ENCODE measurements at regions not wholly inside any gene's neighbourhood (a gene's known extent, or its start where the extent isn't known, plus 50 kb on each side); places are given as distances from the start of the nearest gene placed in this dataset.

- H3K27me3 ChIP-seq (ENCODE audit: control insufficient read depth in 2 of 2, insufficient read depth in 2 of 2, low read length in 2 of 2) = no peaks in the 10 kb centered on the region
- Mint-ChIP-seq H3K9me3 (peaks cover 0 to 5% (median 0%) of the 10 kb centered on the region in 11 donors), H3K4me3 (no peak overlapping the region), H3K36me3 (no peaks in the 10 kb centered on the region), H3K27me3 (peaks cover 0 to 22% (median 12%) of the 10 kb centered on the region in 5 donors), H3K27ac (no peak overlapping the region), H3K4me1 (no peaks in the 10 kb centered on the region)
- no peaks in the 10 kb centered on the region for H3K4me1 ChIP-seq (ENCODE audit: control insufficient read depth in 2 of 2, insufficient read depth in 2 of 2, low read length in 2 of 2)
- no peak overlapping the region for H3K4me3 ChIP-seq (ENCODE audit: low read length)
- ATAC-seq (no peak), DNase-seq (no peak)
- ChIA-PET CTCF (no interaction called here), POLR2A (no interaction called here)
- intact Hi-C loops (cut with micrococcal nuclease) = loop anchor here in 1 of 2 donors (2.0 kb wide), 1 partner anchor 146 kb away; no protein-coding TSS in a partner anchor
- no peaks in the 10 kb centered on the region for H3K36me3 ChIP-seq (ENCODE audit: control insufficient read depth in 2 of 3, insufficient read depth in 3 of 3, low read length in 3 of 3)
- no peaks in the 10 kb centered on the region for H3K9me3 ChIP-seq (ENCODE audit: control insufficient read depth in 2 of 3, low read length in 3 of 3)
- no peak overlapping the region for H3K27ac ChIP-seq (ENCODE audit: low read depth, low read length)
These were observed 139.5 kb upstream of the DMRTA1 start for GRCh38 chr9:22307013-22307711.

- peaks cover 0 to 5% (median 0%) of the 10 kb centered on the region in 11 donors for H3K9me3 Mint-ChIP-seq
- POLR2A ChIA-PET = no interaction called here
- H3K27ac Mint-ChIP-seq = no peak overlapping the region
- CTCF ChIA-PET = no interaction called here
- no peaks in the 10 kb centered on the region for H3K9me3 ChIP-seq (ENCODE audit: control insufficient read depth in 2 of 3, low read length in 3 of 3)
- intact Hi-C loops (cut with micrococcal nuclease) = no loop called here
- DNase-seq (no peak), ATAC-seq (no peak)
- no peaks in the 10 kb centered on the region for H3K27me3 ChIP-seq (ENCODE audit: control insufficient read depth in 2 of 2, insufficient read depth in 2 of 2, low read length in 2 of 2)
- no peaks in the 10 kb centered on the region for H3K36me3 Mint-ChIP-seq
- H3K36me3 ChIP-seq (ENCODE audit: control insufficient read depth in 2 of 3, insufficient read depth in 3 of 3, low read length in 3 of 3) = no peaks in the 10 kb centered on the region
- no peak overlapping the region for H3K4me3 ChIP-seq (ENCODE audit: low read length)
- no peaks in the 10 kb centered on the region for H3K4me1 ChIP-seq (ENCODE audit: control insufficient read depth in 2 of 2, insufficient read depth in 2 of 2, low read length in 2 of 2)
- peaks cover 0 to 15% (median 12%) of the 10 kb centered on the region in 5 donors for H3K27me3 Mint-ChIP-seq
- no peak overlapping the region for H3K27ac ChIP-seq (ENCODE audit: low read depth, low read length)
- no peak overlapping the region for H3K4me3 Mint-ChIP-seq
- no peaks in the 10 kb centered on the region for H3K4me1 Mint-ChIP-seq
These were observed 138.4 kb upstream of the DMRTA1 start for GRCh38 chr9:22308177-22308576.

GRCh38 chr9:22316645-22317044 is 130.0 kb upstream of the DMRTA1 start:
- H3K36me3 Mint-ChIP-seq = peaks cover 0 to 4% (median 0%) of the 10 kb centered on the region in 5 donors
- DNase-seq = no peak
- no peaks in the 10 kb centered on the region for H3K27me3 ChIP-seq (ENCODE audit: control insufficient read depth in 2 of 2, insufficient read depth in 2 of 2, low read length in 2 of 2)
- H3K27ac Mint-ChIP-seq = no peak overlapping the region
- no peak overlapping the region for H3K27ac ChIP-seq (ENCODE audit: low read depth, low read length)
- no peak overlapping the region for H3K4me3 Mint-ChIP-seq
- H3K4me3 ChIP-seq (ENCODE audit: low read length) = no peak overlapping the region
- H3K9me3 Mint-ChIP-seq = peaks cover 1 to 20% (median 9%) of the 10 kb centered on the region in 11 donors
- H3K9me3 ChIP-seq (ENCODE audit: control insufficient read depth in 2 of 3, low read length in 3 of 3) = peaks cover 0 to 20% (median 0%) of the 10 kb centered on the region in 3 experiments
- ChIA-PET CTCF (no interaction called here), POLR2A (no interaction called here)
- no peaks in the 10 kb centered on the region for H3K36me3 ChIP-seq (ENCODE audit: control insufficient read depth in 2 of 3, insufficient read depth in 3 of 3, low read length in 3 of 3)
- H3K4me1 Mint-ChIP-seq = no peaks in the 10 kb centered on the region
- no peaks in the 10 kb centered on the region for H3K4me1 ChIP-seq (ENCODE audit: control insufficient read depth in 2 of 2, insufficient read depth in 2 of 2, low read length in 2 of 2)
- no peak for ATAC-seq
- peaks cover 0 to 22% (median 8%) of the 10 kb centered on the region in 5 donors for H3K27me3 Mint-ChIP-seq
- intact Hi-C loops (cut with micrococcal nuclease) = no loop called here

- H3K4me3 ChIP-seq (ENCODE audit: low read length) = no peak overlapping the region
- no peak for ATAC-seq
- Mint-ChIP-seq H3K4me1 (no peaks in the 10 kb centered on the region), H3K27me3 (peaks cover 0 to 4% (median 0%) of the 10 kb centered on the region in 5 donors), H3K27ac (no peak overlapping the region), H3K36me3 (no peaks in the 10 kb centered on the region), H3K4me3 (no peak overlapping the region), H3K9me3 (peaks cover 0 to 16% (median 5%) of the 10 kb centered on the region in 11 donors)
- H3K36me3 ChIP-seq (ENCODE audit: control insufficient read depth in 2 of 3, insufficient read depth in 3 of 3, low read length in 3 of 3) = no peaks in the 10 kb centered on the region
- H3K9me3 ChIP-seq (ENCODE audit: control insufficient read depth in 2 of 3, low read length in 3 of 3) = no peaks in the 10 kb centered on the region
- no peak overlapping the region for H3K27ac ChIP-seq (ENCODE audit: low read depth, low read length)
- POLR2A ChIA-PET = no interaction called here
- no peaks in the 10 kb centered on the region for H3K27me3 ChIP-seq (ENCODE audit: control insufficient read depth in 2 of 2, insufficient read depth in 2 of 2, low read length in 2 of 2)
- intact Hi-C loops (cut with micrococcal nuclease) = no loop called here
- no peak for DNase-seq
- CTCF ChIA-PET = no interaction called here
- H3K4me1 ChIP-seq (ENCODE audit: control insufficient read depth in 2 of 2, insufficient read depth in 2 of 2, low read length in 2 of 2) = no peaks in the 10 kb centered on the region
These were observed 115.1 kb upstream of the DMRTA1 start for GRCh38 chr9:22331533-22331932.

- no peak for DNase-seq
- Histone ChIP-seq H3K9me3 (ENCODE audit: control insufficient read depth in 2 of 3, low read length in 3 of 3) (no peaks in the 10 kb centered on the region), H3K4me3 (ENCODE audit: low read length) (no peak overlapping the region), H3K27me3 (ENCODE audit: control insufficient read depth in 2 of 2, insufficient read depth in 2 of 2, low read length in 2 of 2) (no peaks in the 10 kb centered on the region), H3K4me1 (ENCODE audit: control insufficient read depth in 2 of 2, insufficient read depth in 2 of 2, low read length in 2 of 2) (no peaks in the 10 kb centered on the region), H3K36me3 (ENCODE audit: control insufficient read depth in 2 of 3, insufficient read depth in 3 of 3, low read length in 3 of 3) (no peaks in the 10 kb centered on the region), H3K27ac (ENCODE audit: low read depth, low read length) (no peak overlapping the region)
- no peak for ATAC-seq
- CTCF ChIA-PET = no interaction called here
- no peak overlapping the region for H3K4me3 Mint-ChIP-seq
- POLR2A ChIA-PET = no interaction called here
- intact Hi-C loops (cut with micrococcal nuclease) = no loop called here
- H3K9me3 Mint-ChIP-seq = peaks cover 0 to 16% (median 5%) of the 10 kb centered on the region in 11 donors
- H3K27me3 Mint-ChIP-seq = peaks cover 0 to 4% (median 0%) of the 10 kb centered on the region in 5 donors
- no peaks in the 10 kb centered on the region for H3K36me3 Mint-ChIP-seq
- H3K4me1 Mint-ChIP-seq = no peaks in the 10 kb centered on the region
- no peak overlapping the region for H3K27ac Mint-ChIP-seq
These were observed 114.4 kb upstream of the DMRTA1 start for GRCh38 chr9:22332202-22332601.

GRCh38 chr9:22337261-22337660 is 109.4 kb upstream of the DMRTA1 start:
- CTCF ChIA-PET = no interaction called here
- H3K27me3 ChIP-seq (ENCODE audit: control insufficient read depth in 2 of 2, insufficient read depth in 2 of 2, low read length in 2 of 2) = no peaks in the 10 kb centered on the region
- ATAC-seq (no peak), DNase-seq (no peak)
- POLR2A ChIA-PET = no interaction called here
- no peaks in the 10 kb centered on the region for H3K4me1 Mint-ChIP-seq
- H3K36me3 Mint-ChIP-seq = no peaks in the 10 kb centered on the region
- no peaks in the 10 kb centered on the region for H3K4me1 ChIP-seq (ENCODE audit: control insufficient read depth in 2 of 2, insufficient read depth in 2 of 2, low read length in 2 of 2)
- H3K27me3 Mint-ChIP-seq = peaks cover 0 to 7% (median 1%) of the 10 kb centered on the region in 5 donors
- intact Hi-C loops (cut with micrococcal nuclease) = no loop called here
- H3K4me3 Mint-ChIP-seq = no peak overlapping the region
- peaks cover 0 to 2% (median 0%) of the 10 kb centered on the region in 11 donors for H3K9me3 Mint-ChIP-seq
- no peaks in the 10 kb centered on the region for H3K9me3 ChIP-seq (ENCODE audit: control insufficient read depth in 2 of 3, low read length in 3 of 3)
- H3K4me3 ChIP-seq (ENCODE audit: low read length) = no peak overlapping the region
- no peak overlapping the region for H3K27ac ChIP-seq (ENCODE audit: low read depth, low read length)
- no peaks in the 10 kb centered on the region for H3K36me3 ChIP-seq (ENCODE audit: control insufficient read depth in 2 of 3, insufficient read depth in 3 of 3, low read length in 3 of 3)
- no peak overlapping the region for H3K27ac Mint-ChIP-seq

- no peak overlapping the region for H3K27ac Mint-ChIP-seq
- H3K9me3 ChIP-seq (ENCODE audit: control insufficient read depth in 2 of 3, low read length in 3 of 3) = no peaks in the 10 kb centered on the region
- no peaks in the 10 kb centered on the region for H3K36me3 ChIP-seq (ENCODE audit: control insufficient read depth in 2 of 3, insufficient read depth in 3 of 3, low read length in 3 of 3)
- CTCF ChIA-PET = no interaction called here
- H3K36me3 Mint-ChIP-seq = no peaks in the 10 kb centered on the region
- no peaks in the 10 kb centered on the region for H3K4me1 ChIP-seq (ENCODE audit: control insufficient read depth in 2 of 2, insufficient read depth in 2 of 2, low read length in 2 of 2)
- peaks cover 0 to 2% (median 0%) of the 10 kb centered on the region in 11 donors for H3K9me3 Mint-ChIP-seq
- no peaks in the 10 kb centered on the region for H3K27me3 ChIP-seq (ENCODE audit: control insufficient read depth in 2 of 2, insufficient read depth in 2 of 2, low read length in 2 of 2)
- H3K4me3 ChIP-seq (ENCODE audit: low read length) = no peak overlapping the region
- peaks cover 0 to 7% (median 0%) of the 10 kb centered on the region in 5 donors for H3K27me3 Mint-ChIP-seq
- POLR2A ChIA-PET = no interaction called here
- intact Hi-C loops (cut with micrococcal nuclease) = no loop called here
- no peak overlapping the region for H3K4me3 Mint-ChIP-seq
- no peak overlapping the region for H3K27ac ChIP-seq (ENCODE audit: low read depth, low read length)
- DNase-seq (no peak), ATAC-seq (no peak)
- no peaks in the 10 kb centered on the region for H3K4me1 Mint-ChIP-seq
These were observed 104.0 kb upstream of the DMRTA1 start for GRCh38 chr9:22342491-22343217.

Data from naive thymus-derived CD4-positive, alpha-beta T cell (primary cell).